HEK293 (cell line): ENCODE measurements at regions not wholly inside any gene's neighbourhood (a gene's known extent, or its start where the extent isn't known, plus 50 kb on each side); places are given as distances from the start of the nearest gene placed in this dataset.

Source experiments
- CTCF ChIA-PET: fragments of 350-600 bp; formaldehyde crosslinking; extraction: SDS; loops from one replicate; lab custom pipeline; 2021; ENCODE audit warnings: antibody characterized with exemption; lab: Yijun Ruan, JAX
- POLR2A ChIA-PET: fragments of 300-600 bp; formaldehyde crosslinking; extraction: SDS; loops from one replicate; lab custom pipeline; 2020; ENCODE audit warnings: antibody characterized with exemption, inconsistent platforms; lab: Yijun Ruan, JAX
- H3K27ac ChIP-seq: fragments of 200-500 bp; sonication (Bioruptor generic); 2 replicates; pipeline ENCODE4 v1.5.1; 2014; ENCODE audit warnings: low read depth, low read length, control low read depth, inconsistent platforms; ENCODE audit errors: extremely low read depth
- H3K36me3 ChIP-seq, 2 experiments: fragments of 200-500 bp in 1 of 2; sonication (Bioruptor generic) in 1 of 2; 1 replicate in 1 of 2; 2 replicates in 1 of 2; pipeline ENCODE4 v1.5.1; 2014 to 2017; ENCODE audit warnings: inconsistent platforms in 2 of 2, low read length in 2 of 2; ENCODE audit not compliant: control insufficient read depth in 2 of 2, insufficient read depth in 1 of 2
- H3K4me1 ChIP-seq: fragments of 200-500 bp; sonication (Bioruptor generic); 2 replicates; pipeline ENCODE4 v1.5.1; 2014; ENCODE audit warnings: mild to moderate bottlenecking, low read length, inconsistent platforms; ENCODE audit not compliant: control insufficient read depth, insufficient read depth
- H3K4me3 ChIP-seq: 2 replicates; pipeline ENCODE4 v1.5.1; 2011; ENCODE audit warnings: low read depth, mild to moderate bottlenecking, control low read depth, low read length, moderate library complexity
- H3K9me3 ChIP-seq: fragments of 200-500 bp; sonication (Bioruptor generic); 2 replicates; pipeline ENCODE4 v1.5.1; 2014; ENCODE audit warnings: low read depth, low read length, inconsistent platforms; ENCODE audit not compliant: control insufficient read depth, insufficient read depth
- KLF16 ChIP-seq: fragments of 450-650 bp; formaldehyde crosslinking; IDR thresholded peaks from 2 replicates; pipeline ENCODE4 v1.5.1; 2017; ENCODE audit warnings: missing biosample characterization, missing genetic modification characterization
- YY1 ChIP-seq: fragments of 450-650 bp; formaldehyde crosslinking; IDR thresholded peaks from 2 replicates; pipeline ENCODE4 v1.5.1; 2018; ENCODE audit warnings: missing biosample characterization, missing genetic modification characterization
- ZBTB17 ChIP-seq: fragments of 450-650 bp; formaldehyde crosslinking; IDR thresholded peaks from 2 replicates; pipeline ENCODE4 v1.5.1; 2016; ENCODE audit warnings: missing biosample characterization, missing genetic modification characterization
- ZNF133 ChIP-seq: fragments of 450-650 bp; formaldehyde crosslinking; IDR thresholded peaks from 2 replicates; pipeline ENCODE4 v1.5.1; 2016; ENCODE audit warnings: missing biosample characterization, missing genetic modification characterization
- ZNF184 ChIP-seq: fragments of 450-650 bp; IDR thresholded peaks from 2 replicates; pipeline ENCODE4 v1.5.1; 2018; ENCODE audit warnings: missing biosample characterization, mild to moderate bottlenecking, missing genetic modification characterization
- ZNF366 ChIP-seq: fragments of 450-650 bp; formaldehyde crosslinking; conservative IDR thresholded peaks from 2 replicates; pipeline ENCODE4 v1.5.1; 2016; ENCODE audit warnings: missing biosample characterization, missing genetic modification characterization
- ZNF426 ChIP-seq: fragments of 450-650 bp; formaldehyde crosslinking; IDR thresholded peaks from 2 replicates; pipeline ENCODE4 v1.5.1; 2017; ENCODE audit warnings: missing biosample characterization, missing genetic modification characterization, mild to moderate bottlenecking, inconsistent platforms, moderate library complexity
- ZNF514 ChIP-seq: fragments of 450-650 bp; formaldehyde crosslinking; IDR thresholded peaks from 2 replicates; pipeline ENCODE4 v1.5.1; 2016; ENCODE audit warnings: missing biosample characterization, missing genetic modification characterization
- ZNF585B ChIP-seq: fragments of 450-650 bp; formaldehyde crosslinking; IDR thresholded peaks from 2 replicates; pipeline ENCODE4 v1.5.1; 2016; ENCODE audit warnings: missing biosample characterization, missing genetic modification characterization
- ZNF596 ChIP-seq: fragments of 450-650 bp; IDR thresholded peaks from 2 replicates; pipeline ENCODE4 v1.5.0; 2018; ENCODE audit warnings: missing biosample characterization, mild to moderate bottlenecking, missing genetic modification characterization, moderate library complexity
- ZNF623 ChIP-seq: fragments of 450-650 bp; formaldehyde crosslinking; IDR thresholded peaks from 2 replicates; pipeline ENCODE4 v1.5.1; 2016; ENCODE audit warnings: missing biosample characterization, missing genetic modification characterization
- ZNF777 ChIP-seq: fragments of 450-650 bp; formaldehyde crosslinking; IDR thresholded peaks from 2 replicates; pipeline ENCODE4 v1.5.1; 2017; ENCODE audit warnings: missing biosample characterization, missing genetic modification characterization, borderline replicate concordance
- TF ChIP-seq, protein P1 (sequence below): fragments of 450-650 bp; formaldehyde crosslinking; IDR thresholded peaks from 2 replicates; pipeline ENCODE4 v1.5.1; 2016; ENCODE audit warnings: missing biosample characterization, missing genetic modification characterization
- TF ChIP-seq, protein P2 (sequence below): fragments of 450-650 bp; formaldehyde crosslinking; IDR thresholded peaks from 2 replicates; pipeline ENCODE4 v1.5.1; 2016; ENCODE audit warnings: missing biosample characterization, missing genetic modification characterization
- TF ChIP-seq, protein P3 (sequence below): fragments of 450-650 bp; formaldehyde crosslinking; conservative IDR thresholded peaks from 2 replicates; pipeline ENCODE4 v1.5.1; 2016; ENCODE audit warnings: low read depth, missing biosample characterization, missing genetic modification characterization
- TF ChIP-seq, protein P4 (sequence below): fragments of 450-650 bp; formaldehyde crosslinking; IDR thresholded peaks from 2 replicates; pipeline ENCODE4 v1.5.1; 2017; ENCODE audit warnings: missing biosample characterization, missing genetic modification characterization

DNA sequence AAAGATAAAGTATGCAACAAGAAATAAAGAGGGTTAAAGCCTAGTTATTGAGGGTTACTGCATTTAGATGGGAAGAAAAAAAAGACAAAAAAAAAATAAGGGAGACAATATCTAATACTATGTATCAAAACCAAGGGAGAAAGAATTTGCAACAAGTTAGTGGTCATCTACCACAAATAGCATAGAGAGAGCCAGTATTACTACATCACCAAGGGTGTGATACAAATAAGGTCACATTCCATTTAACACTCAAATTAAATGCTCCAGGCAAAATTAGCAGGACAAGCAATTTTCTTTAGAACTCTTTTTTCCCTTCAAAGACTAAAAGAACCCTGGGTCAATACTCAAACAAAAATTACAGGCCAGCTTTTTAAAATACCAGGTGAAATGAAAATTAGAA, 115.1 kb upstream of the GULP1 start:
- no peak overlapping the region for H3K27ac ChIP-seq

More for the DNA sequence above, 115.1 kb upstream of the GULP1 start:
- TF ChIP-seq ZNF585B (tag by site-specific recombination) (no peak), ZNF514 (tag by site-specific recombination) (no peak), ZNF596 (no peak), ZNF426 (tag by site-specific recombination) (no peak), KLF16 (no peak), ZNF777 (no peak), ZNF366 (tag by site-specific recombination) (no peak), ZBTB17 (tag by site-specific recombination) (no peak), ZNF133 (tag by site-specific recombination) (no peak), YY1 (tag by site-specific recombination) (no peak), ZNF623 (no peak), ZNF184 (tag by site-specific recombination) (no peak)
- TF ChIP-seq, protein P1, sequence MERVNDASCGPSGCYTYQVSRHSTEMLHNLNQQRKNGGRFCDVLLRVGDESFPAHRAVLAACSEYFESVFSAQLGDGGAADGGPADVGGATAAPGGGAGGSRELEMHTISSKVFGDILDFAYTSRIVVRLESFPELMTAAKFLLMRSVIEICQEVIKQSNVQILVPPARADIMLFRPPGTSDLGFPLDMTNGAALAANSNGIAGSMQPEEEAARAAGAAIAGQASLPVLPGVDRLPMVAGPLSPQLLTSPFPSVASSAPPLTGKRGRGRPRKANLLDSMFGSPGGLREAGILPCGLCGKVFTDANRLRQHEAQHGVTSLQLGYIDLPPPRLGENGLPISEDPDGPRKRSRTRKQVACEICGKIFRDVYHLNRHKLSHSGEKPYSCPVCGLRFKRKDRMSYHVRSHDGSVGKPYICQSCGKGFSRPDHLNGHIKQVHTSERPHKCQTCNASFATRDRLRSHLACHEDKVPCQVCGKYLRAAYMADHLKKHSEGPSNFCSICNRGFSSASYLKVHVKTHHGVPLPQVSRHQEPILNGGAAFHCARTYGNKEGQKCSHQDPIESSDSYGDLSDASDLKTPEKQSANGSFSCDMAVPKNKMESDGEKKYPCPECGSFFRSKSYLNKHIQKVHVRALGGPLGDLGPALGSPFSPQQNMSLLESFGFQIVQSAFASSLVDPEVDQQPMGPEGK (tag by site-specific recombination) = no peak
- TF ChIP-seq, protein P2, sequence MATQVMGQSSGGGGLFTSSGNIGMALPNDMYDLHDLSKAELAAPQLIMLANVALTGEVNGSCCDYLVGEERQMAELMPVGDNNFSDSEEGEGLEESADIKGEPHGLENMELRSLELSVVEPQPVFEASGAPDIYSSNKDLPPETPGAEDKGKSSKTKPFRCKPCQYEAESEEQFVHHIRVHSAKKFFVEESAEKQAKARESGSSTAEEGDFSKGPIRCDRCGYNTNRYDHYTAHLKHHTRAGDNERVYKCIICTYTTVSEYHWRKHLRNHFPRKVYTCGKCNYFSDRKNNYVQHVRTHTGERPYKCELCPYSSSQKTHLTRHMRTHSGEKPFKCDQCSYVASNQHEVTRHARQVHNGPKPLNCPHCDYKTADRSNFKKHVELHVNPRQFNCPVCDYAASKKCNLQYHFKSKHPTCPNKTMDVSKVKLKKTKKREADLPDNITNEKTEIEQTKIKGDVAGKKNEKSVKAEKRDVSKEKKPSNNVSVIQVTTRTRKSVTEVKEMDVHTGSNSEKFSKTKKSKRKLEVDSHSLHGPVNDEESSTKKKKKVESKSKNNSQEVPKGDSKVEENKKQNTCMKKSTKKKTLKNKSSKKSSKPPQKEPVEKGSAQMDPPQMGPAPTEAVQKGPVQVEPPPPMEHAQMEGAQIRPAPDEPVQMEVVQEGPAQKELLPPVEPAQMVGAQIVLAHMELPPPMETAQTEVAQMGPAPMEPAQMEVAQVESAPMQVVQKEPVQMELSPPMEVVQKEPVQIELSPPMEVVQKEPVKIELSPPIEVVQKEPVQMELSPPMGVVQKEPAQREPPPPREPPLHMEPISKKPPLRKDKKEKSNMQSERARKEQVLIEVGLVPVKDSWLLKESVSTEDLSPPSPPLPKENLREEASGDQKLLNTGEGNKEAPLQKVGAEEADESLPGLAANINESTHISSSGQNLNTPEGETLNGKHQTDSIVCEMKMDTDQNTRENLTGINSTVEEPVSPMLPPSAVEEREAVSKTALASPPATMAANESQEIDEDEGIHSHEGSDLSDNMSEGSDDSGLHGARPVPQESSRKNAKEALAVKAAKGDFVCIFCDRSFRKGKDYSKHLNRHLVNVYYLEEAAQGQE (tag by site-specific recombination) = no peak
- TF ChIP-seq, protein P3, sequence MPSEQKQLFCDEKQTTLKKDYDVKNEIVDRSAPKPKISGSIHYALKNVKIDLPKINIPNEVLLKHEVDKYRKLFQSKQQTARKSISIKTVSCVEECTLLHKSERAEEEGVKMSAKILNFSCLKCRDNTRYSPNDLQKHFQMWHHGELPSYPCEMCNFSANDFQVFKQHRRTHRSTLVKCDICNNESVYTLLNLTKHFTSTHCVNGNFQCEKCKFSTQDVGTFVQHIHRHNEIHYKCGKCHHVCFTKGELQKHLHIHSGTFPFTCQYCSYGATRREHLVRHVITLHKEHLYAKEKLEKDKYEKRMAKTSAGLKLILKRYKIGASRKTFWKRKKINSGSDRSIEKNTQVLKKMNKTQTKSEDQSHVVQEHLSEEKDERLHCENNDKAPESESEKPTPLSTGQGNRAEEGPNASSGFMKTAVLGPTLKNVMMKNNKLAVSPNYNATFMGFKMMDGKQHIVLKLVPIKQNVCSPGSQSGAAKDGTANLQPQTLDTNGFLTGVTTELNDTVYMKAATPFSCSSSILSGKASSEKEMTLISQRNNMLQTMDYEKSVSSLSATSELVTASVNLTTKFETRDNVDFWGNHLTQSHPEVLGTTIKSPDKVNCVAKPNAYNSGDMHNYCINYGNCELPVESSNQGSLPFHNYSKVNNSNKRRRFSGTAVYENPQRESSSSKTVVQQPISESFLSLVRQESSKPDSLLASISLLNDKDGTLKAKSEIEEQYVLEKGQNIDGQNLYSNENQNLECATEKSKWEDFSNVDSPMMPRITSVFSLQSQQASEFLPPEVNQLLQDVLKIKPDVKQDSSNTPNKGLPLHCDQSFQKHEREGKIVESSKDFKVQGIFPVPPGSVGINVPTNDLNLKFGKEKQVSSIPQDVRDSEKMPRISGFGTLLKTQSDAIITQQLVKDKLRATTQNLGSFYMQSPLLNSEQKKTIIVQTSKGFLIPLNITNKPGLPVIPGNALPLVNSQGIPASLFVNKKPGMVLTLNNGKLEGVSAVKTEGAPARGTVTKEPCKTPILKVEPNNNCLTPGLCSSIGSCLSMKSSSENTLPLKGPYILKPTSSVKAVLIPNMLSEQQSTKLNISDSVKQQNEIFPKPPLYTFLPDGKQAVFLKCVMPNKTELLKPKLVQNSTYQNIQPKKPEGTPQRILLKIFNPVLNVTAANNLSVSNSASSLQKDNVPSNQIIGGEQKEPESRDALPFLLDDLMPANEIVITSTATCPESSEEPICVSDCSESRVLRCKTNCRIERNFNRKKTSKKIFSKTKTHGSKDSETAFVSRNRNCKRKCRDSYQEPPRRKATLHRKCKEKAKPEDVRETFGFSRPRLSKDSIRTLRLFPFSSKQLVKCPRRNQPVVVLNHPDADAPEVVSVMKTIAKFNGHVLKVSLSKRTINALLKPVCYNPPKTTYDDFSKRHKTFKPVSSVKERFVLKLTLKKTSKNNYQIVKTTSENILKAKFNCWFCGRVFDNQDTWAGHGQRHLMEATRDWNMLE = no peak
- TF ChIP-seq, protein P4, sequence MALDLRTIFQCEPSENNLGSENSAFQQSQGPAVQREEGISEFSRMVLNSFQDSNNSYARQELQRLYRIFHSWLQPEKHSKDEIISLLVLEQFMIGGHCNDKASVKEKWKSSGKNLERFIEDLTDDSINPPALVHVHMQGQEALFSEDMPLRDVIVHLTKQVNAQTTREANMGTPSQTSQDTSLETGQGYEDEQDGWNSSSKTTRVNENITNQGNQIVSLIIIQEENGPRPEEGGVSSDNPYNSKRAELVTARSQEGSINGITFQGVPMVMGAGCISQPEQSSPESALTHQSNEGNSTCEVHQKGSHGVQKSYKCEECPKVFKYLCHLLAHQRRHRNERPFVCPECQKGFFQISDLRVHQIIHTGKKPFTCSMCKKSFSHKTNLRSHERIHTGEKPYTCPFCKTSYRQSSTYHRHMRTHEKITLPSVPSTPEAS = no peak
- no peaks in the 10 kb centered on the region for H3K4me1 ChIP-seq
- no peak overlapping the region for H3K4me3 ChIP-seq
- no peaks in the 10 kb centered on the region for H3K9me3 ChIP-seq
- ChIA-PET POLR2A (no interaction called here), CTCF (no interaction called here)
- no peaks in the 10 kb centered on the region for H3K36me3 ChIP-seq
